NCI-H2196 (cell line): ENCODE measurements at regions not wholly inside any gene's neighbourhood (a gene's known extent, or its start where the extent isn't known, plus 50 kb on each side); places are given as distances from the start of the nearest gene placed in this dataset.
"Not testable (repeated sequence)": the region's sequence is repeated elsewhere in the genome, so short reads cannot be mapped to it uniquely, and the experiment has no call there.

Experiments
- DNase-seq: peaks from one replicate; lab custom pipeline; 2025; ENCODE audit not compliant: unreplicated experiment; lab: John Stamatoyannopoulos, UW

DNA sequence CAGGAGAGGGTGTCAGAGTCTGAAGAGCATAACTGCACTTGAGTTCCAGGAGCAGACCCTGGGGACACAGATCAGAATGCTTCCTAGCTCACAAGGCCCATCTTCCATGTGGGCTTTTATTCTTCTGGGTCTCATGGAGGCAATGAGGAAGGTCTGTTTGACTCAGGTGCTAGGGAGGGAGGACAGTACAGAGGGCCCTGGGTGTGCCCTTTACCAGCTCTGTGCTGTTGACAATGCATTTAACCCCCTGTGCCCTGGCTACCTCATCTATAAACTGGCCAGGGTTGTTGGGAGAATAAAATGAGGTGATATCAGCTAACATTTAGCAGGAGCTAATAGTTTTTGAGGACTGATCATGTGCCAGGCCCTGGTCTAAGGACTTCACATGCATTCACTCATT lies 318.0 kb downstream of the DMAC1 start:
- no peak for DNase-seq

DNA sequence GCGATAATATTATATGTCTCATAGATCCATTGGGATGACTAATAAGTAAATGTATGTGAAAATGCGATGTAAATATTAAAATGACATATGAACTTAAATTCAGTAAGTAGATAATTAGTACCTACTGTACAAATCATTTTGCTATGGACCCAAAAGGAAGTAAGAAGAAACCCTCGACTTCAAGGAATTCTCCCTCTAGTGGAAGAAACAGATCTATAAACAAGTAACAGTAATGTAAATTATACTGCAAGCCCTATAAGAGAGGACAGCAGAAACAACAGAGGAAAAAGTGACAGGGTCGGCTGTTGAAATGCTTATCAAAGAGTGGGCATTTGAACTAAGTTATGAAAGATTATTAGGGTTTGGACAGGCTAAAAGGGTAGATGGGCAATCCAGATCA lies 320.3 kb downstream of the DMAC1 start:
- DNase-seq = no peak

DNA sequence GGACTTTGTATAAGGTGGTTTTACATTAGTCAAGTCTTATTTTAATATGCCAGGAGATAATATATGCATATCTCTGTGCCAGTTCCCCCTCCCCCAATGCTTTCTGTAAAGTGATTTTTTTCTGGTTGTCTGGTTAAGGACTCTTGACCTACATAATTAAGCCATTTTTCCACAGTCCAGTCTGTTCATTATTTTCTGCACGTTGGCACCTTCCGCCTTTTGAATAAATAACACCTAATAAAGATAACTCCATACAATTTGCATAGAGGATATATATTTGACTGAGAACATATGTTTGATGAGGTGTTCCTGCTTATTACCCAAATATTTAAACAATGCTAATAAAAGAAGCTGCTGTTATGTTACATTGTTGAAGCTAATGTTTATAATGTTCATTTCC lies 320.9 kb downstream of the DMAC1 start:
- DNase-seq = no peak

DNA sequence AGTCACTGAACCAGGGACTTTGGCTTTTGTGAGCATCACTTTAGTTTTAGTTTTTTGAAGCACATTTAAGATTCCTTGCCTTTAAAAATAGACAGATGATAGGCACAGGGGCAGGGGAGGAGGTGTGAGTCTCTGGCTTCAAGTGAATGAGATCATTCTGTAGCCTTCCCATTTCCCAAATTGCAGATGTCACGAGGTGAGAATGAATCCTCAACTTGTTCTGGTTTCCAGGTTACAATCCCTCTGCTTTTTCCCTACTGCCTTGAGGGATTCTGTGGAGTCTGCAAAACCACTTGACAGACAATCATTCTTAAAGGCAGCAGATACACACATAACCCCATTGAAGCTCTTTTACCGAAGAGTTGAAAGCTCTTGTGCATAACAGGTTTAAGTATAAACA lies 332.4 kb downstream of the DMAC1 start:
- no peak for DNase-seq

DNA sequence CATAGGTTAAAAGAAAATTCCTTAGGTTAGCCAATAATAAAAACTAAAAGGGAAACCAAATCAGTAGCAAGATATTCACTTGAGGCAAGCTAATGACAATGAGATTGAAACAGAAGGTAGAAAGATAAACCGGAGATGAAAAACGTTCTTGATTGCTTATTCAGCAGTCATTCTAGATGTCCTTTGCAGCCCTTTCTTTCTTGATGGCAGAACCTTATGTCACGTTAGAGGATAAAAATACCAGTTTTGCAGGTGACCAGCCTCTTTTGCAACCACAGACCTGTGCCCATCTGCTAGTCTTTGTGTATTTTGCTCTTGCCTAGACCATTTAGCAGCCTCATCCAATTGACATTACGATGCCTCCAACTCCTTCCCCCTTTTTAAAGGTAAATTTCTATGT lies 337.8 kb downstream of the DMAC1 start:
- DNase-seq = no peak

DNA sequence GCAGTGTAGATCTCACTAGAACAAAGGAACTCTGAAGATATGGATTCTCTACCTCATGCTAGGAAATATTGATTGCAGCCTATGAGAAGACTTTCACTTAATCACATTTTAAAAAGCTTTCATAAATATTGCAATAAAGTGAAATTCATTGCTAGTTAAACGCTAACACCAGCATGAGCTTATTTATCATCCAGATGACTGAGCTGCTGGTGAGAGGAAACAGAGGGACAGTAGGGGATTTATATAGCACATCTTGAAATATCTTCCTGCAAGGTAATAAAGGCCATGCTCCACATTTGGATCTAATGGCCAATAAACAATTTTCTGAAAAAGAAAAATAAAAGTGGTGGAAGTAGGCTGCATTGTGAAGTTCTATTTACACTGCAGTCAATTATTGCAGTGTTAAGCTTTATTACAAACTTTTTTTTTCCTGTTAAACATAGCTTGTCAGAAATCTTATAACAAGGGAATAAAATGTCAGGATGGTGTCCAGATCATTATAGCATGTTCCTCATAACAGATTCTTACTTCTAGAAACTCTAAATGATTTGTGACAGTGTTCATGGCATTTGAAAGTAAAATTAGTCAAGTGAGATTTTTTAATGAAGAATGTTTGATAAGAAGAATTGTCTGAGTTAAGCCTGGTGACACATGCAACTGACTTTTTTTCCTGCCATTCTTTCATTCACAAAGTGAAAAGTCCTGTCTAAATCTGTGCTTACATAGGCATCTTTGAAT lies 342.6 kb downstream of the DMAC1 start:
- DNase-seq = no peak

DNA sequence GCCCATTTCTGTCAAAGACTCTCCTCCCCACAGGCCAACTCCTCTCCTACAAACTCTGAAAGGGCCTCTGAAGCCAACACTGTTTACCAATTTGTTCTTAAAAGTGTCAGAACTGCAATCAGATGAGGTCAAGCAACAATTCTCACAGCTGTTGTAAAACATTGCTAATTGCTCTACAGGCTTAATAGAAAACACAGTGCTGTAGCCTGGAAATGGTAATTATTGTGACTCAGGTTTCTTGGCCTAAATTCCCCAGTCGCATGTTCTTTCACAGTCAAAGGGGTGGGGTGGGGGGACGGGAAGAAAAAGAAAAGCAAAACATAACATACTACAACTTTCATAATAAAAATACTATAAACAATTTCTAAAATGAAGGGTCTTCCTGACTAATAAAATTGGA lies 343.2 kb downstream of the DMAC1 start:
- DNase-seq = no peak

DNA sequence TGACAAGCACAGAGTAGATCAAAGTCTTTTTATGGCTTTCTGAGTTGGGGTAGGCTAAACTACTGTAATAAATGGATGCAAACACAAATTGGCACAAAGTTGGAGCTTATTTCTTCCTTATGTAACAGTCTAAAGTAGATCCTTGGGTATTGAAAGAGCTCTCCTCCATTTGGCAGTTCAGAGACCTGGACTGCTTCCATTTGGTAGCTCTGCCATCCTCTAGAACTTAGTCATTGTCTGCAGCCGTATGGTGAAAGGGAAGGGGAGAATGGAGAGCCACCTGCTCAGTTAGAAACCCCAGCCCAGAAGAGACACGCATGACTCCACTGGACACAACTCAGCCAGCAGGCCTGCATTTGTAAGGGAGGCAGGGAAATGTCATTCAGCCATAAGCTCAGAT lies 345.0 kb downstream of the DMAC1 start:
- DNase-seq = no peak

DNA sequence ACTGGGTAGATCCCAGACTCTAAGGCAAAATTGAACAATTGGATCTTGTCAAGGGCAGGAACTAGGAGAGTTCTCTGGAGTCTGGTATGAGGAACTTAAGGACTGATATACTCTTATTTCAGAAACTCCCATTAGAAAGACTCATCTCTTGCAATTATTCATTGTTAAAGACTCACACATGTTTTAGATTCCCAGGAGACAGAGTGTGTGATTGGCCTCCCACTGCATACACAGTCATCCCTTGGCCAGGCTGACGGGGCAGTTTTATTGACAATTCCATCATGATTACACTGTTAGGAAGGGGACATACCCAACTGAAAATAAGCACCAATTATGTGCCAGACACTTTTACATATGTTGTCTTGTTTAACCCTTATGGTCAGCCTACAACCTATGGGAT lies 347.2 kb downstream of the DMAC1 start:
- DNase-seq = no peak

DNA sequence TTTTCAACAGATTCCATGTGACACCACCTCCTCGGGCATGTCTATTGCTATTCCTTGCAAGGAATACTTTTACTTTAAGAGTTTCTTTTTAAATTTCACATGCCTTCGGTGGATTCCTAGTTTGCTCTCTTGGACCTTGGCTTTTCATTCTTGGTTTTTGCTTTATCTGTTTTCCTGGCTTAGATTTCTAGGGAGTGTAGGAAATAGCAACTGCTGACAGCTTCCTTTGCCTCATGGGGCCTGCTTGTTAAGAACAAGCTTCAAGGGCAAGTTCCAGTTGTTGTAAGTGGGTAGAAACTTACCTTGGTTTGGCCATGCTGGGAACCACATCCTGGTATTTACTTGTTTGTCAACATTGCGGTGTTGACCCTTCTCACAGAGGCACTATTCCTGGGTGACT lies 348.5 kb downstream of the DMAC1 start:
- no peak for DNase-seq

DNA sequence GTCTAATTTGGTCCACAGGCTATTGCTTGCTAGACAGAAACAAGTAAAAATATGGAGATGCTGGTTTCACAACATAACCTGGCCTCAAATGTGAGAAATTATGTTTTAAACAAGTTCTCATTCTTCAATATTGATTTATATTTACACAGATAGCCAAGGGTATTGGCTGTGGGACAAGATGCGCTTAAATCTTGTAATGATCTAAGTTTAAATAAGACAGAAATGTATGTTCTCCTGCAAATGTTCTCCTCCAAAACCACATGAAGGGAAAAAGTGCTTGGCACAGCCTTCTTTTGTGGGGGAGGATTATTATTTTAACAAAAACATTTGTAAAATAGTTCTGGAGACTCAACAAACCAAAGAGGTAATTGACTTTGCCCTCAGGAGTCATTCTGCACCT lies 356.0 kb downstream of the DMAC1 start:
- no peak for DNase-seq

DNA sequence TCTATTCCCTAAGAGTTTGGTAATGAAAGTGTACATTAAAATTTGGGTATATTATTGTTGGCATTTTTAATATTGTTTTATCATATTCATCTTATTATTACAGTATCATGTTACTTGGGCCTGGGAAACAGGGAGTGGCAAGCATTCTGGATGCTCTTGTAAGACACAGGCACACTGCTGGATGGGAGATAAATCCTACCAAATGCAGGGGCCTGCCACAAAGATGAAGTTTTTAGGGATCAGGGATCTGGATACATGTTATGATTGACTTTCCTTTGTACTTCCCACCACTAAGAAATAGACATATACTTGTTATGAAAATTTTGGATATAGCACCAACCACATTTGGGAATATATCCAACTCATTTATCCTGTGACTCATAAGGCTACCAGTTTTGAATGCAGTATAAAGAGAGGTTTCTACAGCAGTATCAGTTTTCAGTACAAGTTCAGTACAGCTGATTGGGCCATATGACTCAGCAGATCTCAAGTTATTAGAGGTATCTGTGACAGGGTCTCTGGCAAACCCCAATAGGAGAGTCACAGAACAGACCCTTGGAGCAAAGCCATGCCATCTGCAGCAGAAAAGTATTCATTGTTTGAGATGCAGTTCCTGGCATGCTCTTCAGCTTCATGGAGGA lies 360.1 kb downstream of the DMAC1 start:
- DNase-seq = peak; percentile 57

DNA sequence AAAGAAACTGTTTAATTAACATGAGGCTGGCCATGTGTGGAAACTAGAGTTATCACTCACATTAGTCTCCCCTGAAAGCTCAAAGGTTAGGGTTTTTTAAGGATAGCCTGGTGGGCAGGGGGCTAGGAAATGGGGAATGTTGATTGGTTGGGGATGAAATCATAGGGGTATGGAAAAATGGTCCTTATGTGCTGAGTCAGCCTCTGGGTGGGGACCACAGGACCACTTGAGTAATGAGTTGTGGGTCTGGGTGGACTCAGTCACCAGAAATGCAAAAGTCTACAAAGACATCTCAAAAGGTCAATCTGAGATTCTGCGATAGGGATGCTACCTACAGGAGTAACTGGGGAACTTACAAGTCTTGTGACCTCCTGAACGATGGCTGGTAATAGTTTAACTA lies 362.8 kb downstream of the DMAC1 start:
- DNase-seq = no peak

DNA sequence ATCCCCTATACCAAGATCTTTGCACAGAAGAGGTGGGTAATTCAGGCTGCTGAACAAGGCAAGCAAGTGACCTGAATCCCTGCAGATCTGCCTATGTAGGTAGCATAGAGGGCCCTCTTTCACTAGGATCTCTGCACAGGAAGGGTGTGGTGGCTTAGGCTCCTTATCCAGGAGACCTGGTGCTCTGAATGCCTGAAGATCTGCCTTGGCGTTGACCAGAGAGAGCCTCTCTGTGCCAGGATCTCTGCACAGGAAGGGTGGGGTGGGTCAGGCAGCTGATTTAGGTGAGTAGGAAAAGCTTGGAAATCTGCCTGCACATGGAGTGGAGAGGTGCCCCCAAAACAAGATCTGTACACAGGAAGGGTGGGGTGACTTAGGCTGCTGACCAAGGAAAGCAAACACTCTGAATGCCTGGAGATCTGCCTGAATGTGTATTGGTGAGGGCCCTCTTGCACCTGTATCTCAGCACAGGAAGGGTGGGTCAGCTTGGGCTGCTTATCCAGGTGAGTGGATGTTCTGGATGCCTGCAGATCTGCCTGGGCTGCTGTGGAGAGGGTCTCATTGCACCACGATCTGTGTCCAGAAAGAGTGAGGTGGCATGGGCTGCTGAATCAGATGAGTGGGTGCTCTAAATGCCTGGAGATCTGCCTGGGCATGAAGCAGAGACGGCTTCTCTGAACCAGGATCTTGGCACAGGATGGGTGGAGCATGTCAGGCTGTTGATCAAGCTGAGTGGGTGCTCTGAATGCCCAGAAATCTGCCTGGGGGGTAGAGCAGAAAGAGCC lies 365.9 kb downstream of the DMAC1 start:
- no peak for DNase-seq

DNA sequence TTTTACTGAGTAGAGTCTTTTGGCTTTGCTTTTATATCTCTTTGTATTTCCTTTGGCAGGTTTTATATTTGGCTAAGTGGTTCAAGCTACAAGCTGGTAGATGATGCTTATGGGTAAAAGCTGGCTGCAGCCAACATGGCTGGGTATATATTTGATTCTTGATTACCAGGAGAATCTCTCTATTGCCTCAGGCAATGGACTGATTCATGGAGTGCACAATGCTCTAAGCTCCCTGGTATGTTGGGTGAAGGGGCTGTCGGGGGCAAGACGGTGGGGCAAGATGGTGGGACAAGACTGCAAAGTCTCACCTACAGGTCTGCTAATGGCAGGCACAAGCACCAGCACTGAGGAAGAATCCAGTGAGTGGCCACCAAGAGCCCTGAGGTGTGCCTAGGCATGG lies 366.6 kb downstream of the DMAC1 start:
- DNase-seq = no peak

DNA sequence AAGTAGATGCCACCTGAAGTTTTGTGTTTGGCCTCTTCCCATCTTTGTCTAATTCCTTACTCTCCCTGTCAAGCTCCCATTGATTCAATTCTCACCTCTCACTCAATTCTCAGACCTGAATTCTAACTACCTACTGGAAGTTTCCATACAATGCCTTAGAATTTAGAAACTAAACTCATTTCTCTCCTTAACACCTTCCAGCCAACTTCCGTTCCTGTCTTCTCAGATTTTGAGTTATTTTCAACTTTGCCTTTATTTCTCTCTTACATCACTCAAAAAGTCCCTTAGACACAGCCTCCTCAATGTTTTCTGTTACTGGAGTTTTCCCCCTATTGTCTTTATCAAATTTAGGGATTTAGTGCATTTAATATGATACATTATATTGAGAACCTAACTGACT lies 382.2 kb downstream of the DMAC1 start:
- not testable (repeated sequence) for DNase-seq

DNA sequence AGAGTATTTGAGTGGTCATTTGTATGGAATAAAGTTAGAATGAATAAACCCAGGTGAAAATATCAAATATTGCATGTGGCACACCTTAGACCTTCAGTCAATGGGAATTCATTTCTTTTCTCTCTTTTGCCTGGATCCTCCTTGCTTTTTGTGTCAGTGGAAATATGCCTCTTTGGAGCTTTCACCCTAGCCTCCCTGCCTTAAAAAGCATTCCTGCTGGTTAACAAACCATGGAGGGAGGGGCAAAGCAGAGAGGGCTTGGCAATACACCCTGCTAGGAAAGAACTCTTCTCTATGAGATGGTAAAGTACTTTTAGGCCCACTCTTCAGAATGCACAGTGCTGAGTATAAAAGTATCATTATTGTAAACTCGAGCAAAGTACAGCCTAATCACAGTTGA lies 383.7 kb downstream of the DMAC1 start:
- DNase-seq = no peak

DNA sequence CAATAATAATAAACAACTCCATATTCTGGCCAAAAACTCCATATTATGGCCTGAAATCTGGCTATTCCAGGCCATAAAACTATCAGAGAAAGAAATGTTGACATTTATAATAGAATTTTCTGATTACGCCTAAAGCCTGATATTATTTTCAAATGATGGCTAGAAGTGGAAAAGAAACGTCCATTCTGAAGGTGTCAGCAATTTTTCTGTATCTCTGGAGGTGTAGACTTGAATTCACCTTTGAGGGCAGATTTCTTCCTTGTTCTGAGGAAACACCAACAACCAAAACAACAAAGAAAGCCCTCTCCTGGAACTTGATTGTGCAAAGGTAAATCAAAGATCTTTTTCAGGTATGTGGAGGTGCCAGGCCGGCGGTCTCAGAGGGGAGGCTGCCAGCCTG lies 390.7 kb downstream of the DMAC1 start:
- DNase-seq = no peak

DNA sequence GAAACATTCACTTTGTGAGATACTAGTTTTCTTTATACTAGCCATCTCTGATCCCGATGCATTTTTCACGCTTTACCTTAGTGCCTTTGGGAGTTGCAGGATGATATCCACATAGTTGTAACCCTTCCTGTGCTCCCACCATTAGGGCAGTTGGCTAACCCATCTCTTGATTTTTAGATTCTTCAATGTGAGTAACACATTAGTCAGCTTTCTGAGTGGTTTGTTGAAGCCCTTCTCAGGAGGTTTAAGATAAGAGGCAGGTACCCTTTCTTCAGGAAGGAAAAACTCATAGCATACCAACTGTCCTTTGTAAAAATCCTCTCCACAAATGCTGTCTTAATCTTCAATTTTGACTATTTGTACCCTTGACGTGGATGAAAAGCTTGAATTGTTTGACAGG lies 392.3 kb downstream of the DMAC1 start:
- no peak for DNase-seq

DNA sequence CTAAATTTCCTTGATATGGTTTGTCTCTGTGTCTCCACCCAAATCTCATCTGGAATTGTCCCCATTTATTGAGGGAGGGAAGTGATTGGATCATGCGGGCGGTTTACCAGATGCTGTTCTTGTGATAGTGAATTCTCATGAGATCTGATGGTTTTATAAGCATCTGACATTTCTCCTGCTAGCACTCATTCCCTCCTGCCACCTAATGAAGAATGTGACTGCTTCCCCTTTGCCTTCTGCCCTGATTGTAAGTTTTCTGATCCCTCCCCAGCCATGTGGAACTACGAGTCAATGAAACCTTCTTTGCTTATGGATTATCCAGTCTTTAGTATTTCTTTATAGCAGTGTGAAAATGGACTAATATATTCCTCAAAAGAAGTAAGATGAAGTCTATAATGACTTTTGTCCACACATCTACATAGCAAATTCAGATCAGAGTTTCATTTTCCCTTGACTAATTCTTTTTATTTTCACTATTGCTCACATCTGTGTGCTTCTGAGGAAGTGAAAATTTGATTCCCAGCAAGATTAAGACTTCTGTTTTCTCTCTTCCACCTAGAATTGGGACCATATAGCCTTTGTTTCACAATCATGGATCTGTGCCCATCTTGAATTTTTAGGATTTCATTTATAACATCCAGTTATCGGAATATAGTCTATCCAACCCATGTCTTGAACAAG lies 393.5 kb downstream of the DMAC1 start:
- DNase-seq = no peak

DNA sequence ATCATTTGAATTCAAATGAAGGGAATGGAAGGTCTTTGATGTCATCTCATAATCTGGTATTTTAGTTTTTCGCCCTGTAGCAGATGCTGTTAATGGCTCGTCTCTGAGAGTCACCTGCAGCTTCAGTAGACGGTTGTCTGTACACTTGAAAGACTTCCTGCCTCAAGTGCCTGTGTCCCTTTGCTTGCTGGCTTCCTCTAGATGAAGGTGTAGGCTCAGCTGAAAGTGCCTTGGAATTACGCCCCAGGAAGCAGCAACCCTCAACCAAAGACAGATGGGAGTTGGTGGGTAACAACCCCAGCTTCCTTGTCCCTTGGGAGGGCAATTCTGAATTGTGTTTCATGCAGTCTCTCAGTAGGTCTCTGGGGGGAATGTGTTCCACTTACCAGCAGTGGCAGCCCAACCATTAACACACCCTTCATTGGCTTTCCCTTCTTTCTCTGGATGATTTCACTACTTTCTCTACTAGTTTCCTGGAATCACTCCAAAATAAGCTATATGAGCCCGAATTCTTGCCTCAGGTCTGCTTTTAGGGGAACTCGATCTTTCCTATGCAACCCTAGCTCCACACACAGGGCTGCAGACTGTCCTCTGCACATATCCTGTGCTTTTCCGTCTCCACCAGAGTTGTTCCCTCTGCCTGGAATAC lies 395.6 kb downstream of the DMAC1 start:
- no peak for DNase-seq
